NCI-H226 (cell line): ENCODE measurements at regions not wholly inside any gene's neighbourhood (a gene's known extent, or its start where the extent isn't known, plus 50 kb on each side); places are given as distances from the start of the nearest gene placed in this dataset.
"Not testable (repeated sequence)": the region's sequence is repeated elsewhere in the genome, so short reads cannot be mapped to it uniquely, and the experiment has no call there.

Experiments
- DNase-seq: peaks from one replicate; pipeline ENCODE4 v3.0.0-alpha.2; 2015

GRCh38 chr1:242613266-242613815 lies 88.8 kb upstream of the PLD5 start:
- no peak for DNase-seq

- DNase-seq: no peak
Observed at GRCh38 chr1:242610209-242610608, 85.7 kb upstream of the PLD5 start.

GRCh38 chr1:242605521-242605920 lies 81.0 kb upstream of the PLD5 start:
- no peak for DNase-seq

GRCh38 chr1:242602001-242602400 lies 77.5 kb upstream of the PLD5 start:
- no peak for DNase-seq

GRCh38 chr1:242593756-242594155 lies 69.3 kb upstream of the PLD5 start:
- DNase-seq: not testable (repeated sequence)

GRCh38 chr1:242586360-242586680 lies 61.8 kb upstream of the PLD5 start:
- DNase-seq: no peak

- no peak for DNase-seq
Observed at GRCh38 chr1:242585616-242586359, 61.3 kb upstream of the PLD5 start.

GRCh38 chr1:242582669-242583068 lies 58.2 kb upstream of the PLD5 start:
- DNase-seq: no peak

- no peak for DNase-seq
Observed at GRCh38 chr1:242579528-242580235, 55.2 kb upstream of the PLD5 start.
